ENCODE measurements at regions not wholly inside any gene's neighbourhood (a gene's known extent, or its start where the extent isn't known, plus 50 kb on each side); places are given as distances from the start of the nearest gene placed in this dataset.
"Not testable (repeated sequence)": the region's sequence is repeated elsewhere in the genome, so short reads cannot be mapped to it uniquely, and the experiment has no call there.

GRCh38 chr7:69002416-69002815 is 595.9 kb upstream of the AUTS2 start:
- peak; percentile 56 for DNase-seq (ENCODE audit: low read depth)

GRCh38 chr7:69012149-69012548 is 586.1 kb upstream of the AUTS2 start:
- no peak for DNase-seq (ENCODE audit: low read depth)

DNA sequence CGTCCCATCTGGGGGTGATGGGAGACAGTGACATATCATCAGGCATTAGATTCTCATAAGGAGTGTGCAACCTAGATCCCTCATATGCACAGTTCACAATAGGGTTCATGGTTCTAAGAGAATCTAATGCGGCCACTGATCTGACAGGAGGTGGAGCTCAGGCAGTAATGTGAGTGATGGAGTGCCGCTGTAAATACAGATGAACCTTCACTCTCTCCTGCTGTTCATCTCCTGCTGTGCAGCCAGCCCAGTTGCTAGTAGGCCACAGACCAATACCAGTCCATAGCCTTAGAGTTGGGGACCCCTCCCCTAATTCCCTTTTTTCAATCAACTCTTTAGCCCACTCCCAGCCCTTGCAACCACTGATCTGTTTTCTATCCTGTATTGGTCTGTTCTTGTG is 581.1 kb upstream of the AUTS2 start:
- no peak for DNase-seq (ENCODE audit: low read depth)

DNA sequence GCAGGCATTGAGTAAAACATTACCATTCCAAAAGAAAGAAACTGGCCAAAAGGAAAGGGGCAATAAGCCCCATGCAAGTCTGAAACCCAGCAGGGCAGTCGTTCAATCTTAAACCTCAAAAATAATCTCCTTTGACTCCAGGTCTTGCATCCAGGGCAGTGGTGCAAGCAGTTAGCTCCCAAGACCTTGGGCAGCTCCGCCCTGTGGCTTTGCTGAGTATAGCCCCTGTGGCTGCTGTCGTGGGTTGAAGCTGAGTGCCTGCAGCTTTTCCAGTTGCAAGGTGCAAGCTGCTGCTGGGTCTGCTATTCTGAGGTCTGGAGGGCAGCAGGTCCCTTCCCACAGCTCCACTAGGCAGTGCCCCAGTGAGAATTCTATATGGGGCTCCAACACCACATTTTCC is 580.1 kb upstream of the AUTS2 start:
- no peak for DNase-seq (ENCODE audit: low read depth)

DNA sequence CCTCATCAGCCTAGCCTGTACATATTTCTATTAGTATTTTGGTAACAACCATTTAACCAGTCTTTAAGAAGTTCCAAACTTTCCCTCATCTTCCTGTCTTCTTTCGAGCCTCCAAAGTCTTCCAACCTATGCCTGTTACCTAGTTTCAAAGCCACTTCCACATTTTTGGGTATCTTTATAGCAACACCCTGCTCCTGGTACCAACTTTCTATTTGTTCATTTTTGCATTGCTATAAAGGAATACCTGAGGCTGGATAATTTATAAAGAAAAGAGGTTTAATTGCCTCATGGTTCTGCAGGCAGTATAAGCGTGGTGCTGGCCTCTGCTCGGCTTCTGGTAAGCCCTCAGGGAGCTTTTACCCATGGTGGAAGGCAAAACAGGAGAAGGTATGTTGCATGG is 578.8 kb upstream of the AUTS2 start:
- DNase-seq (ENCODE audit: low read depth) = no peak

DNA sequence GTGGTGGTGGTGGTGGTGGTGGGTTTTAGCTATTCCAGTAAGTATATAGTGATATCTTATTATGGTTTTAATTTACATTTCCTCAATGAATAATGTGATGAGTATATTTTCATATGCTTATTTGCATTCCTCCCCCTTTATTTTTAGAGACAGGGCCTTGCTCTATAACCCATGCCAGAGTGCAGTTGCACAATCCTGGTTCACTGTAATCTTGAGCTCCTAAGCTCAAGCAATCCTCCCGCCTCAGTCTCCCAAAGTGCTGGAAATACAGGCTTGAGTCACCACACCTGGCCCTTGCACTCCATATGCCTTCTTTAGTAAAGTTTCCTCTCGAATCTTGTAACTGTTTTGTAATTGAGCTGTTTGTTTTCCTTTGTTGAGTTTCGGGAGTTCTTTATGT is 577.7 kb upstream of the AUTS2 start:
- no peak for DNase-seq (ENCODE audit: low read depth)

- DNase-seq (ENCODE audit: low read depth) = no peak
Observed at GRCh38 chr7:69025249-69025648, 573.0 kb upstream of the AUTS2 start.

- no peak for DNase-seq (ENCODE audit: low read depth)
Observed at GRCh38 chr7:69032848-69033247, 565.4 kb upstream of the AUTS2 start.

DNA sequence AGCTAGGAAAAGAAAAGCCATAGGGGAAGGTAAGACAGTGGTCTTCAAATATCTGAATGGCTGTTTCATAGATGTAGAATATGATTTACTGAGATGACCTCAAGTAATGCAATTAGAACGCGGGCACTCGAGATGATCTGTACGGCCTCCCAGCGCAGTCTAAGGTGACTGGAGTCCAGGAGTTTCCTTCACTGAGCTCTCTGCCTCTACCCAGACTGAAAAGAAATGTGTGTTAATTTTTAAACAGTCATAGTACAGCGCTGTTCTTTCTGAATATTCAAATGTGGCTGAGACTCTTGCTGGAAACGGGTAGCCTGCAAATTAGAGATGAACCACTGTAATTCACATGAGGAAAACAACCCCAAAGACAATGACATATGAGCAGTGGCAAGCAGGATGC is 562.4 kb upstream of the AUTS2 start:
- no peak for DNase-seq (ENCODE audit: low read depth)

- DNase-seq (ENCODE audit: low read depth) = no peak
Observed at GRCh38 chr7:69036301-69036700, 562.0 kb upstream of the AUTS2 start.

GRCh38 chr7:69038915-69039314 is 559.4 kb upstream of the AUTS2 start:
- no peak for DNase-seq (ENCODE audit: low read depth)

GRCh38 chr7:69042138-69042537 is 556.1 kb upstream of the AUTS2 start:
- no peak for DNase-seq (ENCODE audit: low read depth)

DNA sequence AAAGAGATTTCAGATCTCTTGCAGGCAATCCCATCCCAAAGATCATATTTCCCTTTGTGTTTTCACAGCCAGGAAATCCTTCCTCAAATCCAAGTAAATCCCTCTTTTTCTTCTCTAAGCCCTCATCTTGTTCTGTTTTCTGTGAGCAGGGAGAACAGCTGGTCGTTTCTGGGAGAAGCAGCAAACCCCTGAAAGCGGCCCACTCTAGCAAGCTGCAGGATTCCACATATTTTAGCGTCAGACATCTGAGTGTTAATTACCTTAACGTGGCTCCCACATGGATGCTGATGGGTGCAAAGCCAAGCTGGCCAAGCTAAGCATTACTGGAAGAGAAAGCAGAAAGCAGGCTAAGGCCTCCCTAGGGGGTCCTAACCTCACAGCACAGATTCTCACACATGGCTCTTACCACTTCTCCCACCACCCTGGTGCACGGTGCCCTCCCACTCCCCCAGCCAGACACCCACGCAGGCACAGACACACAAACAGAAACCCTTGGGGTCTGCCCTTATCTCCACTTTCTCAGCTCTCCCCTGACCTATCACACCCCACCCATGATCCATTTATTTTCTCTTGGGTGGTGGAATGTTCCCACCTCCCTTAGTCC is 551.0 kb upstream of the AUTS2 start:
- DNase-seq (ENCODE audit: low read depth) = no peak

GRCh38 chr7:69049326-69049725 is 548.9 kb upstream of the AUTS2 start:
- DNase-seq (ENCODE audit: low read depth) = peak; percentile 63

DNA sequence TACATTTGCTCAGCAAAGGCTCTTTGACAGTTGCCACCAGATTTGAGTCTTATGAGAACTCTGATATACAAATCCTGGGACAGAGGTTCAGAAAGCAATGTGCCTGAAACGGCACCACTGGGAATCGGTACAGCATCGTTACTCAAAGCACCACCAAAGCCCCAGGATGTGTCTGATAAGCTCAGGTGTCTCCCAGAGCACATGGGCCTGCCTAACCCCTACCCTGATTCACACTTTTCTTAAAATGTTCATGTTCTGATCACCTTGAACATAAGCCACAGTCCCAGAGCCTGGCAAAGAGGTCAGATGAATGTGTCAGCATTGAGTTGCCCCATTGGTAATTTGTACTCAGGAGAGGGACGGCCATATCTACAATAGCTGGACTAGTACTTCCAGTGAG is 545.8 kb upstream of the AUTS2 start:
- DNase-seq (ENCODE audit: low read depth) = no peak

DNA sequence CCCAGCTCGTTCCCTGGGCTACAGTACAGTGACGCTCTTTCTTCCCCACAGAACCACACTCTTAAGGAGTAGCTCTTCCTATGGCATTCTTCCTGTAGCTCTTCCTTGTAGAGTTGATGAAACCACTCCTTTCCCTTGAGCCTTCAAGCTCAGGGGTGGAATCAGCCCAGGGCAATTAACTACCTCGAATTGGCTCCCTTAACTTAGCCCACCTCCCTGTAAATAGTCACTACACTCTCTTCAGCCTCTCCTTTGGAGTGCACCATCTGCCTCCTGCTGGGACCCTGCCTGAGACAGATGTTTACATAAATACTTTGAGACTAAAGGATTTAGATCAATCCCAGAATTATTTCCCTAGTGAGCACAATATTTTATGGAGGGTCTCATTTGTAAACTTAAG is 537.8 kb upstream of the AUTS2 start:
- DNase-seq (ENCODE audit: low read depth) = no peak

DNA sequence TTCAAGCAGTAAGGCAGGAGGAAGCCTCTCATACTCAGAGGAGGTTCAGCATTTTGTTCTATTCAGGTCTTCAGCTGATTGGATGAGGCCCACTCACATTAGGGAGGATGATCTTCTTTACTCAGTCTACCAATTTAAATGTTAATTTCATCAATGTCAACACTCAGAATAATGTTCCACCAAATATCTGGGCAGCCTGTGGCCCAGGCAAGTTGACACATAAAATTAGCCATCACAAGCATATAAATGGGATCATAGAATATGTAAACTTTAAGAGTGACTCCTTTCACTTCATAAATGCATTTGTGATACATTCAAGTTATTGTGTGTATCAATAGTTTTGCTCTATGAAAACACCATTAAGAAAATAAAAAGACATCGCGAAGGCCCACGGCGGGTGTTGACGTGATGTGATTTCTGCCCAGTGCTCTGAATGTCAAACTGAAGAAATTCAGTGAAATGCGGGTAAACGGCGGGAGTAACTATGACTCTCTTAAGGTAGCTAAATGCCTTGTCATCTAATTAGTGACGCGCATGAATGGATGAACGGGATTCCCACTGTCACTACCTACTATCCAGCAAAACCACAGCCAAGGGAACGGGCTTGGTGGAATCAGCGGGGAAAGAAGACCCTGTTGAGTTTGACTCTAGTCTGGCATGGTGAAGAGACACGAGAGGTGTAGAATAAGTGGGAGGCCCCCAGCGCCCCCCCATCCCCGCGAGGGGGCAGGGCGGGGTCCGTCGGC is 536.1 kb upstream of the AUTS2 start:
- no peak for DNase-seq (ENCODE audit: low read depth)

DNA sequence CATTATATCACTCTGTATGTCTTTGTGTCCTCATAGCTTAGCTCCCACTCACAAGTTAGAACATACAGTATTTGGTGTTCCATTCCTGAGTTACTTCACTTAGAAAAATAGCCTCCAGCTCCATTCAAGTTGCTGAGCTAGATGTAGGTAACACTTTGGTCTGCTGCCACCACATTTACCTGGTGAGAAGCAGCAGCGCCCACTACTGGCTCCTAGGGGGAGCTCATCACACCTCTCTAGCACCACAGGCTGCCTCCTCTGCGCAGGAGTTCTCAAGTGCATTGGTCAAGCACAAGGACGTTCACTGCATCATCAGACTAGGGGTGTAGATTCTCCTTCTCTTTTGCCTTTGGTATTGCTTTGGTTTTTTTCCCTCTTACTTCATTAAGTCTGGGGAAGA is 530.9 kb upstream of the AUTS2 start:
- no peak for DNase-seq (ENCODE audit: low read depth)

GRCh38 chr7:69070476-69070875 is 527.8 kb upstream of the AUTS2 start:
- no peak for DNase-seq (ENCODE audit: low read depth)

GRCh38 chr7:69076566-69076965 is 521.7 kb upstream of the AUTS2 start:
- no peak for DNase-seq (ENCODE audit: low read depth)

- peak; percentile 24 for DNase-seq (ENCODE audit: low read depth)
Observed at GRCh38 chr7:69078997-69079769, 519.1 kb upstream of the AUTS2 start.

- not testable (repeated sequence) for DNase-seq (ENCODE audit: low read depth)
Observed at GRCh38 chr7:69087281-69087680, 511.0 kb upstream of the AUTS2 start.

DNA sequence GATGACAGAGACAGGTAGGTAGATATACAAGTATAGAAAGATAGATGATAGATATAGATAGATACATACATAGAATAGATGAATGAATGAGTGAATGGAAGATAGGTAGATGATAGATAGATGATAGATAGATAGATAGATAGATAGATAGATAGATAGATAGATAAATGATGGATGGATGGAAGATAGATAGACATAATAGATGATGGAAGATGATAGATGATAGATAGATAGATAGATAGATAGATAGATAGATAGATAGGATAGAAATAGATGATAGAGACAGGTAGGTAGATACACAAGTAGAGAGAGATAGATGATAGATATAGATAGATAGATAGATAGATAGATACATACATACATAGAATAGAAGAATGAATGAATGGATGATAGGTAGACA is 510.1 kb upstream of the AUTS2 start:
- no peak for DNase-seq (ENCODE audit: low read depth)
